CD8-positive, alpha-beta memory T cell (primary cell): ENCODE measurements at regions not wholly inside any gene's neighbourhood (a gene's known extent, or its start where the extent isn't known, plus 50 kb on each side); places are given as distances from the start of the nearest gene placed in this dataset.
A peak's percentile ranks its signal among the peaks of the same experiment; 100 is the strongest.

ENCODE experiments used
- CTCF ChIA-PET: fragments of 350-600 bp; sonication (Branson Sonifier 250); formaldehyde crosslinking; loops from one replicate; lab custom pipeline; 2021; ENCODE audit warnings: antibody characterized with exemption; lab: Charles Lee
- POLR2A ChIA-PET: fragments of 350-600 bp; sonication (Branson Sonifier 250); formaldehyde crosslinking; loops from one replicate; lab custom pipeline; 2021; ENCODE audit warnings: antibody characterized with exemption; lab: Charles Lee
- DNase-seq, 5 donors: peaks; one replicate each; pipeline versions ENCODE4 v3.0.0 to v3.0.0-alpha.2; 2020 to 2022; ENCODE audit warnings: mixed read lengths in 1 of 5
- H3K27ac ChIP-seq: one replicate; pipeline ENCODE4 v1.7.0; 2013; ENCODE audit warnings: low read depth, mild to moderate bottlenecking, low read length, moderate library complexity
- H3K27me3 ChIP-seq: 2 replicates; pipeline ENCODE4 v1.7.0; 2013; ENCODE audit warnings: low read length, mild to moderate bottlenecking; ENCODE audit not compliant: insufficient read depth, poor library complexity, severe bottlenecking
- H3K36me3 ChIP-seq: 2 replicates; pipeline ENCODE4 v1.7.0; 2013; ENCODE audit warnings: mild to moderate bottlenecking, low read length, moderate library complexity; ENCODE audit not compliant: insufficient read depth
- H3K4me1 ChIP-seq: 2 replicates; pipeline ENCODE4 v1.7.0; 2013; ENCODE audit warnings: mild to moderate bottlenecking, low read length, moderate library complexity; ENCODE audit not compliant: insufficient read depth
- H3K4me3 ChIP-seq: 2 replicates; pipeline ENCODE4 v1.7.0; 2013; ENCODE audit warnings: mild to moderate bottlenecking, low read length
- H3K9me3 ChIP-seq: 2 replicates; pipeline ENCODE4 v1.7.0; 2013; ENCODE audit warnings: mild to moderate bottlenecking, low read length
- H3K27ac Mint-ChIP-seq, 8 donors: one replicate each; pipeline ENCODE4 v1.8.0; 2020 to 2021; ENCODE audit warnings: mixed read lengths in 8 of 8, mild to moderate bottlenecking in 6 of 8, inconsistent platforms in 3 of 8, moderate library complexity in 3 of 8
- H3K27me3 Mint-ChIP-seq, 2 donors: one replicate each; pipeline ENCODE4 v1.8.0; 2020 to 2021; ENCODE audit warnings: mixed read lengths in 2 of 2, mild to moderate bottlenecking in 1 of 2, moderate library complexity in 1 of 2
- H3K36me3 Mint-ChIP-seq, 3 donors: one replicate each; pipeline ENCODE4 v1.8.0; 2020 to 2021; ENCODE audit warnings: mixed read lengths in 3 of 3, inconsistent platforms in 1 of 3, mild to moderate bottlenecking in 1 of 3
- H3K4me1 Mint-ChIP-seq, 3 donors: one replicate each; pipeline ENCODE4 v1.8.0; 2020 to 2021; ENCODE audit warnings: mixed read lengths in 3 of 3, inconsistent platforms in 1 of 3, mild to moderate bottlenecking in 1 of 3
- H3K4me3 Mint-ChIP-seq, 7 donors: one replicate each; pipeline ENCODE4 v1.8.0; 2020 to 2021; ENCODE audit warnings: mixed read lengths in 7 of 7, mild to moderate bottlenecking in 6 of 7, moderate library complexity in 4 of 7, inconsistent platforms in 2 of 7
- H3K9me3 Mint-ChIP-seq, 5 donors: one replicate each; pipeline ENCODE4 v1.8.0; 2020 to 2022; ENCODE audit warnings: mixed read lengths in 5 of 5, mild to moderate bottlenecking in 3 of 5, moderate library complexity in 2 of 5, inconsistent platforms in 1 of 5

GRCh38 chr20:51322164-51322707 is 220.3 kb downstream of the NFATC2 start:
- ChIA-PET POLR2A (no interaction called here), CTCF (no interaction called here)
- no peak overlapping the region for H3K4me3 Mint-ChIP-seq
- no peak for DNase-seq
- no peaks in the 10 kb centered on the region for H3K4me1 Mint-ChIP-seq
- Histone ChIP-seq H3K4me1 (no peaks in the 10 kb centered on the region), H3K4me3 (no peak overlapping the region), H3K9me3 (no peaks in the 10 kb centered on the region), H3K27me3 (no peaks in the 10 kb centered on the region), H3K36me3 (no peaks in the 10 kb centered on the region), H3K27ac (no peak overlapping the region)
- H3K27me3 Mint-ChIP-seq, result peaks cover 4 to 5% of the 10 kb centered on the region in 2 donors
- H3K9me3 Mint-ChIP-seq, result no peaks in the 10 kb centered on the region
- no peaks in the 10 kb centered on the region for H3K36me3 Mint-ChIP-seq
- H3K27ac Mint-ChIP-seq, result no peak overlapping the region

GRCh38 chr20:51321343-51322163 is 221.0 kb downstream of the NFATC2 start:
- Histone ChIP-seq H3K4me3 (no peak overlapping the region), H3K36me3 (no peaks in the 10 kb centered on the region), H3K4me1 (no peaks in the 10 kb centered on the region), H3K27ac (no peak overlapping the region), H3K27me3 (no peaks in the 10 kb centered on the region), H3K9me3 (no peaks in the 10 kb centered on the region)
- no peak for DNase-seq
- H3K27ac Mint-ChIP-seq, result peak overlapping the region in 1 of 8 donors; percentile 69
- peaks cover 4 to 7% of the 10 kb centered on the region in 2 donors for H3K27me3 Mint-ChIP-seq
- H3K36me3 Mint-ChIP-seq, result no peaks in the 10 kb centered on the region
- CTCF ChIA-PET, result no interaction called here
- H3K4me1 Mint-ChIP-seq, result no peaks in the 10 kb centered on the region
- no peak overlapping the region for H3K4me3 Mint-ChIP-seq
- H3K9me3 Mint-ChIP-seq, result no peaks in the 10 kb centered on the region
- POLR2A ChIA-PET, result no interaction called here

- H3K27me3 ChIP-seq, result no peaks in the 10 kb centered on the region
- Mint-ChIP-seq H3K27ac (no peak overlapping the region), H3K9me3 (peaks cover 0 to 2% (median 0%) of the 10 kb centered on the region in 5 donors), H3K36me3 (peaks cover 0 to 6% (median 0%) of the 10 kb centered on the region in 3 donors), H3K4me3 (no peak overlapping the region), H3K27me3 (peaks cover 5 to 9% of the 10 kb centered on the region in 2 donors), H3K4me1 (no peaks in the 10 kb centered on the region)
- no peaks in the 10 kb centered on the region for H3K36me3 ChIP-seq
- no peak overlapping the region for H3K4me3 ChIP-seq
- no peak for DNase-seq
- ChIA-PET CTCF (interaction anchor here (1.0 kb wide), 1 partner anchor 13 kb away, joined by 3 read pairs; no protein-coding TSS in a partner anchor), POLR2A (no interaction called here)
- H3K9me3 ChIP-seq, result no peaks in the 10 kb centered on the region
- H3K27ac ChIP-seq, result no peak overlapping the region
- no peaks in the 10 kb centered on the region for H3K4me1 ChIP-seq
Measured at GRCh38 chr20:51319522-51319921, 223.0 kb downstream of the NFATC2 start.

- Histone ChIP-seq H3K4me3 (no peak overlapping the region), H3K36me3 (no peaks in the 10 kb centered on the region), H3K9me3 (no peaks in the 10 kb centered on the region), H3K27me3 (no peaks in the 10 kb centered on the region), H3K27ac (no peak overlapping the region), H3K4me1 (no peaks in the 10 kb centered on the region)
- Mint-ChIP-seq H3K9me3 (peaks cover 0 to 2% (median 0%) of the 10 kb centered on the region in 5 donors), H3K4me1 (no peaks in the 10 kb centered on the region), H3K27me3 (peaks cover 10 to 11% of the 10 kb centered on the region in 2 donors), H3K4me3 (peak overlapping the region in 6 of 7 donors; percentile 8 to 71 (median 40)), H3K36me3 (peaks cover 0 to 6% (median 0%) of the 10 kb centered on the region in 3 donors), H3K27ac (peak overlapping the region in 4 of 8 donors; percentile 47 to 79 (median 60))
- POLR2A ChIA-PET, result no interaction called here
- DNase-seq, result peak; percentile 15 to 64 (median 33)
- CTCF ChIA-PET, result interaction anchor here (0.7 to 1.5 kb wide), 4 partner anchors 8 to 238 kb away, joined by 3 to 4 read pairs (median 3); no protein-coding TSS in a partner anchor
Measured at GRCh38 chr20:51318058-51318949, 224.2 kb downstream of the NFATC2 start.

GRCh38 chr20:51315390-51315789 is 227.1 kb downstream of the NFATC2 start:
- Histone ChIP-seq H3K4me3 (no peak overlapping the region), H3K27me3 (no peaks in the 10 kb centered on the region), H3K27ac (no peak overlapping the region), H3K4me1 (no peaks in the 10 kb centered on the region), H3K36me3 (no peaks in the 10 kb centered on the region), H3K9me3 (no peaks in the 10 kb centered on the region)
- no peak for DNase-seq
- CTCF ChIA-PET, result interaction anchor here (1.3 to 1.5 kb wide), 2 partner anchors 9 to 11 kb away, joined by 4 to 8 read pairs; no protein-coding TSS in a partner anchor
- Mint-ChIP-seq H3K36me3 (peaks cover 0 to 6% (median 0%) of the 10 kb centered on the region in 3 donors), H3K9me3 (peaks cover 0 to 2% (median 0%) of the 10 kb centered on the region in 5 donors), H3K4me1 (no peaks in the 10 kb centered on the region), H3K27me3 (peaks cover 11 to 29% of the 10 kb centered on the region in 2 donors), H3K27ac (no peak overlapping the region), H3K4me3 (no peak overlapping the region)
- POLR2A ChIA-PET, result no interaction called here

- Histone ChIP-seq H3K36me3 (no peaks in the 10 kb centered on the region), H3K9me3 (no peaks in the 10 kb centered on the region), H3K4me1 (no peaks in the 10 kb centered on the region), H3K4me3 (no peak overlapping the region), H3K27ac (no peak overlapping the region), H3K27me3 (no peaks in the 10 kb centered on the region)
- Mint-ChIP-seq H3K36me3 (peaks cover 0 to 6% (median 0%) of the 10 kb centered on the region in 3 donors), H3K4me3 (no peak overlapping the region), H3K27ac (no peak overlapping the region), H3K27me3 (peaks cover 11 to 29% of the 10 kb centered on the region in 2 donors), H3K4me1 (no peaks in the 10 kb centered on the region), H3K9me3 (peaks cover 0 to 2% (median 0%) of the 10 kb centered on the region in 5 donors)
- POLR2A ChIA-PET, result no interaction called here
- CTCF ChIA-PET, result interaction anchor here (1.2 to 1.4 kb wide), 3 partner anchors 13 to 522 kb away, joined by 3 to 5 read pairs (median 4); no protein-coding TSS in a partner anchor
- no peak for DNase-seq
Measured at GRCh38 chr20:51313358-51313827, 229.1 kb downstream of the NFATC2 start.

GRCh38 chr20:51312480-51312783 is 230.1 kb downstream of the NFATC2 start:
- ChIA-PET POLR2A (no interaction called here), CTCF (interaction anchor here (1.3 kb wide), 1 partner anchor 16 kb away, joined by 3 read pairs; no protein-coding TSS in a partner anchor)
- Mint-ChIP-seq H3K27me3 (peaks cover 9 to 29% of the 10 kb centered on the region in 2 donors), H3K9me3 (peaks cover 0 to 2% (median 0%) of the 10 kb centered on the region in 5 donors), H3K4me3 (no peak overlapping the region), H3K27ac (no peak overlapping the region), H3K4me1 (no peaks in the 10 kb centered on the region), H3K36me3 (peaks cover 0 to 6% (median 0%) of the 10 kb centered on the region in 3 donors)
- H3K36me3 ChIP-seq, result no peaks in the 10 kb centered on the region
- H3K4me1 ChIP-seq, result no peaks in the 10 kb centered on the region
- H3K9me3 ChIP-seq, result no peaks in the 10 kb centered on the region
- H3K27me3 ChIP-seq, result no peaks in the 10 kb centered on the region
- no peak for DNase-seq
- no peak overlapping the region for H3K27ac ChIP-seq
- no peak overlapping the region for H3K4me3 ChIP-seq
